HEK293T (cell line): ENCODE measurements at regions not wholly inside any gene's neighbourhood (a gene's known extent, or its start where the extent isn't known, plus 50 kb on each side); places are given as distances from the start of the nearest gene placed in this dataset.

Experiments
- CTCF ChIA-PET: fragments of 350-600 bp; formaldehyde crosslinking; extraction: SDS; loops from one replicate; lab custom pipeline; 2021; ENCODE audit warnings: antibody characterized with exemption, inconsistent platforms; lab: Yijun Ruan, JAX
- POLR2A ChIA-PET: fragments of 350-600 bp; formaldehyde crosslinking; extraction: SDS; loops from one replicate; lab custom pipeline; 2020; ENCODE audit warnings: antibody characterized with exemption, inconsistent platforms; lab: Yijun Ruan, JAX
- DNase-seq: peaks from one replicate; pipeline ENCODE4 v3.0.0; 2012; ENCODE audit warnings: mixed read lengths; ENCODE audit errors: extremely low spot score
- ARNT ChIP-seq: fragments of 450-650 bp; IDR thresholded peaks from 2 replicates; pipeline ENCODE4 v1.6.1; 2017; ENCODE audit warnings: mild to moderate bottlenecking
- BHLHE40 ChIP-seq: fragments of 450-650 bp; IDR thresholded peaks from 2 replicates; pipeline ENCODE4 v1.6.1; 2016; ENCODE audit warnings: mild to moderate bottlenecking, moderate library complexity, borderline replicate concordance
- CTBP1 ChIP-seq: fragments of 450-650 bp; IDR thresholded peaks from 2 replicates; pipeline ENCODE4 v1.6.1; 2016; ENCODE audit warnings: borderline replicate concordance
- ELF4 ChIP-seq: fragments of 450-650 bp; IDR thresholded peaks from 2 replicates; pipeline ENCODE4 v1.6.1; 2017; ENCODE audit warnings: antibody characterized with exemption
- FOXA1 ChIP-seq: fragments of 450-650 bp; IDR thresholded peaks from 2 replicates; pipeline ENCODE4 v1.6.1; 2016; ENCODE audit warnings: mild to moderate bottlenecking
- FOXK2 ChIP-seq: fragments of 450-650 bp; IDR thresholded peaks from 2 replicates; pipeline ENCODE4 v1.6.1; 2016; ENCODE audit warnings: mild to moderate bottlenecking
- FOXM1 ChIP-seq: fragments of 450-650 bp; IDR thresholded peaks from 2 replicates; pipeline ENCODE4 v1.6.1; 2017; ENCODE audit warnings: mild to moderate bottlenecking, borderline replicate concordance
- HDGF ChIP-seq: fragments of 450-650 bp; IDR thresholded peaks from 2 replicates; pipeline ENCODE4 v1.6.1; 2017; ENCODE audit warnings: antibody characterized with exemption, borderline replicate concordance
- L3MBTL2 ChIP-seq: fragments of 450-650 bp; conservative IDR thresholded peaks from 2 replicates; pipeline ENCODE4 v1.6.1; 2016; ENCODE audit warnings: mild to moderate bottlenecking
- LEF1 ChIP-seq: fragments of 450-650 bp; IDR thresholded peaks from 2 replicates; pipeline ENCODE4 v1.6.1; 2017; ENCODE audit warnings: mild to moderate bottlenecking, borderline replicate concordance
- NFRKB ChIP-seq: fragments of 450-650 bp; IDR thresholded peaks from 2 replicates; pipeline ENCODE4 v1.6.1; 2016; ENCODE audit warnings: mild to moderate bottlenecking, moderate library complexity
- SP1 ChIP-seq: fragments of 450-650 bp; IDR thresholded peaks from 2 replicates; pipeline ENCODE4 v1.6.1; 2017
- SUZ12 ChIP-seq: fragments of 450-650 bp; IDR thresholded peaks from 2 replicates; pipeline ENCODE4 v1.6.1; 2016; ENCODE audit warnings: mild to moderate bottlenecking
- TARDBP ChIP-seq: fragments of 450-650 bp; IDR thresholded peaks from 2 replicates; pipeline ENCODE4 v1.6.1; 2016
- ZNF384 ChIP-seq: fragments of 450-650 bp; IDR thresholded peaks from 2 replicates; pipeline ENCODE4 v1.6.1; 2016
- TF ChIP-seq, protein P1 (sequence below): fragments of 450-650 bp; IDR thresholded peaks from 2 replicates; pipeline ENCODE4 v1.6.1; 2016

DNA sequence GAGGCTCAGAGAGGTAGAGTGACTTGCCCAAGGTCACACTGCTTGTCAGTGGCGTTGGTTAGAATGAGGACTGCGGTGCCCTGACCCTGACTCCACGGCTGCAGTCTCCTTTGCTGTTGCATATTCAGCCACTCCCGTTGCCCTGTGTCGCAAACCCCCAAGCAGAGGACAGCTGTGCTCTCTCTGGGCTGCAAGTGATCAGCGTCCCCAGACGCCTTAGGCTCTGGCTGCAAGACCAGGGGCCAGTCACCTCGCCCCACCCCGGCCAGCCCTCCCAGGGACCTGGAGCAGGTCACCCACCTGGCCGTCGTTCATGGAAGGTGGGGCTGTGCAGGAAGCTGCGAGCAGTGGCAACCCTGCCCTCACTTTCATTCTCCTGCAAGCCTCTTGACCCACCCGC lies 51.7 kb upstream of the NANOS1 start:
- ChIA-PET CTCF (no interaction called here), POLR2A (no interaction called here)
- no peak for DNase-seq
- TF ChIP-seq ELF4 (no peak), FOXK2 (no peak), SP1 (no peak), L3MBTL2 (no peak), BHLHE40 (no peak), CTBP1 (no peak), LEF1 (no peak)
- TF ChIP-seq, protein P1, sequence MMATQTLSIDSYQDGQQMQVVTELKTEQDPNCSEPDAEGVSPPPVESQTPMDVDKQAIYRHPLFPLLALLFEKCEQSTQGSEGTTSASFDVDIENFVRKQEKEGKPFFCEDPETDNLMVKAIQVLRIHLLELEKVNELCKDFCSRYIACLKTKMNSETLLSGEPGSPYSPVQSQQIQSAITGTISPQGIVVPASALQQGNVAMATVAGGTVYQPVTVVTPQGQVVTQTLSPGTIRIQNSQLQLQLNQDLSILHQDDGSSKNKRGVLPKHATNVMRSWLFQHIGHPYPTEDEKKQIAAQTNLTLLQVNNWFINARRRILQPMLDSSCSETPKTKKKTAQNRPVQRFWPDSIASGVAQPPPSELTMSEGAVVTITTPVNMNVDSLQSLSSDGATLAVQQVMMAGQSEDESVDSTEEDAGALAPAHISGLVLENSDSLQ: no peak

DNA sequence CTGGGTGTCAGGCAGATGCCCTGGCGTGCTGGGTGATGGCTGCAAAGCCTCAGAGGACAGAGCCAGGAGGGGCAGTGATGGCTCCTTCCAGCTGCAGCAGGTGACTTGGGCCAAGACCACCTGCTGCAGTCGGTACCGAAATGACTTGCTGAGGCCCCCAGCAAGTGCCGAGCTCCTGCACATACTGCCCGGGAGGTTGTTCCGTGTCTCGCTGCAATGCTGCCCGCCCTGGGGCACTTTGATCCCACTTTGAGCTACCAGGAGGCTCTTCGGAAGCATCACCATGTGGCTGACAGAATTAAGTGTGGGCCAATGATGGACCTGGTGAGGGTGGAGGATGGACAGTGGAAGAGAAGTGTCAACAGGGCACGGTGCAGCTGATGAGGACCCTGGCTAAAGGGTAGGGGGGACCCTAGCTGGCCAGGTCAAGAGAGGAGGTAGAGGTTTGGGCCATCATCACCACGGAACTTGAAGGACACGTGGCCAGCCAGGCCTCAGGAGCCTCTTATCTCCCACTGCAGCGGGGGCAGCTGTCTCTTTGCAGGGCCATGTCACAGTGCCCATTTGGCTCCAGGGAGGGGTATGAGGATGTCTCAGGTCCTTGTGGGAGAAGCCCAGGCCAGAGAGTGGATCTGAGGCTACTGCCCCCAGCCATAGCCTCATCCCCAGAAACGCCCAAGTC lies 51.1 kb upstream of the NANOS1 start:
- no peak for DNase-seq
- ChIA-PET CTCF (no interaction called here), POLR2A (no interaction called here)

DNA sequence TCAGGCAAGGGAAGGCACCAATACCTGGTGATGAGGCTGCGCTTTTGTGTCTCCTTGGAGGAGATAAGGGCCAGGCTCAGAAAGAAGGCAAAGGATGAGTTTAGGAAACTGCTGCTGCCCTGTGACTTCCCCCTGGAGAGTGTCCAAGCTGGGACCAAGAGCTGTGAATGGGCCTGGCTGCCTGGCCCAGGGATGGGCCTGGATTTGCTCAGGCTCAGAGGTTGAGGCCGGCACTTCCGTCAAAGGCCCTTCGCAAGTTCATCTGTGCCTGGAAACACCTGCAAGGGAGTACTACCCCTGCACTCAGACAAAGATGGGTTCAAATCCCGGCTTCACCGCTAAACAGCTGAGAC lies 50.5 kb upstream of the NANOS1 start:
- CTCF ChIA-PET: interaction anchor here (0.6 kb wide), 1 partner anchor 191 kb away, joined by 5 read pairs; no protein-coding TSS in a partner anchor
- no peak for DNase-seq
- TF ChIP-seq ARNT: no peak
- TF ChIP-seq L3MBTL2: no peak
- no peak for TF ChIP-seq FOXA1
- no peak for TF ChIP-seq LEF1
- no peak for TF ChIP-seq FOXM1
- no peak for TF ChIP-seq CTBP1
- no peak for TF ChIP-seq HDGF
- no peak for TF ChIP-seq SP1
- no peak for TF ChIP-seq TARDBP
- TF ChIP-seq ELF4: no peak
- TF ChIP-seq BHLHE40: no peak
- TF ChIP-seq SUZ12: no peak
- TF ChIP-seq ZNF384: no peak
- TF ChIP-seq, protein P1: no peak
- TF ChIP-seq NFRKB: no peak
- POLR2A ChIA-PET: no interaction called here

More for the DNA sequence above, 51.1 kb upstream of the NANOS1 start:
- TF ChIP-seq ZNF384 (no peak), LEF1 (no peak), SP1 (no peak), BHLHE40 (no peak), FOXM1 (no peak), FOXK2 (no peak), NFRKB (no peak), L3MBTL2 (no peak), CTBP1 (no peak), TARDBP (no peak), HDGF (no peak), FOXA1 (no peak), ELF4 (no peak), ARNT (no peak), SUZ12 (no peak)
- TF ChIP-seq, protein P1: no peak

DNA sequence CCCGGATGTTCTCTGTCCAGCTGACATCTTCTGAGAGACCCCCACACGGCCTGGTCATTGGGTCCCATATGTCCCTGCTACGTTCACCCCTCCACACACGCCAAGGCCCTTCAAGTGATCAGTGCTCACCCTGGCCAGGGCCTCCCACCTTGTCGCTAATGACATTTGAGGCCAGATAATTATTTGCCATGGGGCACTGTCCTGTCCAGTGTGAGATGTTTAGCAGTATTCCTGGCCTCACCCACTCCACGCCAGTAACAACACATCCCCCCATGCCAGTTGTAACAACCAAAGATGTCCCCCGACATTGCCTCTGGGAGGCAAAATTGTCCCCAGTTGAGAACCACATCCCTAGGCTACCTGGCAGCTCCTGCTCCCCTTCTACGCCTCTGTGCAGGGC lies 49.9 kb upstream of the NANOS1 start:
- TF ChIP-seq ZNF384 (no peak), CTBP1 (no peak), FOXK2 (no peak)
- POLR2A ChIA-PET: no interaction called here
- no peak for DNase-seq
- CTCF ChIA-PET: interaction anchor here (0.6 kb wide), 1 partner anchor 192 kb away, joined by 5 read pairs; no protein-coding TSS in a partner anchor
